HS-5 (cell line): ENCODE measurements at regions not wholly inside any gene's neighbourhood (a gene's known extent, or its start where the extent isn't known, plus 50 kb on each side); places are given as distances from the start of the nearest gene placed in this dataset.
"Not testable (repeated sequence)": the region's sequence is repeated elsewhere in the genome, so short reads cannot be mapped to it uniquely, and the experiment has no call there.

Source experiments
- DNase-seq: peaks from one replicate; pipeline ENCODE4 v3.0.0-alpha.2; 2012; ENCODE audit warnings: low read depth

DNA sequence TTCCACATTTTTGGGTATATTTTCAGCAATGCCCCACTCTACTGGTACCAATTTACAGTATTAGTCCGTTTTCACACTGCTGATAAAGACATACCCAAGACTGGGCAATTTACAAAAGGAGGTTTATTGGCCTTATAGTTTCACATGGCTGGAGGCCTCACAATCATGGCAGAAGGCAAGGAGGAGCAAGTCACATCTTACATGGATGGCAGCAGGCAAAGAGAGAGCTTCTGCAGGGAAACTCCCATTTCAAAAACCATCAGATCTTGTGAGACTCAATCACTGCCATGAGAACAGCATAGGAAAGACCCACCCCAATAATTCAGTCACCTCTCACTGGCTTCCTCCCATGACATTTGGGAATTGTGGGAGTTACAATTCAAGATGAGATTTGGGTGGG lies 722.9 kb downstream of the NTRK3 start:
- not testable (repeated sequence) for DNase-seq

DNA sequence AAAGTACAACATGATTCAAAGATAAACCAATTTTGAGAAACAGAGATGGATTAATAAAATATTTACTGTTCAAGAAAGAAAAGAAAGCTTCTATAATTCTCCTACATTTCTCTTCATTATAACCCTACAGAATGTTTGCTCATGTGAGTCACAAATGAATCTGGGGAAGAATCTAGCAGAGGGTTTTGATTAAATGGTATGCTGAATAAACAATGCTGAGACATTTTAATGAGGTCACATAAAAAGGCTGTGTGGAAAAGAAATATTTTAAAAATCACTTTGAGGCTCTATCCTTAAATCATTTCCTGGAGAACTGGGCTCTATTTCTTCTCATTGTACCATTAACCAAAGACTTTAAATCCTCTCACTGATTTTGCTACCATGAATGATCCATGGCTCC lies 727.7 kb downstream of the NTRK3 start:
- DNase-seq, result peak; percentile 32

- DNase-seq, result no peak
These were observed 728.7 kb downstream of the NTRK3 start for GRCh38 chr15:87527875-87528274.

DNA sequence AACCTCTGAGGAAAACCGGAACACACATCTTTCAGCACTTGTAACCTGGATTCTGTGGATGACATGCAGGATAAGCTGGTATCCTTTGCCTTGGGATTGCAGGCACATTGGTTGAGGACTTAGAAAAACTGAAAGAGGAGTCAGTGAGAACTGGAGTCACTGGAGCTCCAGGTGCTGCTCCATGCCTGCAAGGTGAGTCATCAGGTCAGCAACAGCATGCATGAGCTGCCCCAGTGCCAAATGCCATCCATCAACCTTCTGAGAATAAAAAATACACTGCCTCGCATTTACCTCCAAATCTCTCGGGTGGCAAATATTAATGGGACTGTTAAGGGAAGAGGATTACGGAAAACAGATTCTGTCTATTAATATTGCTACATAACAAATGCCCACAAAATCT lies 729.1 kb downstream of the NTRK3 start:
- no peak for DNase-seq

GRCh38 chr15:87523516-87523915 lies 733.0 kb downstream of the NTRK3 start:
- no peak for DNase-seq

DNA sequence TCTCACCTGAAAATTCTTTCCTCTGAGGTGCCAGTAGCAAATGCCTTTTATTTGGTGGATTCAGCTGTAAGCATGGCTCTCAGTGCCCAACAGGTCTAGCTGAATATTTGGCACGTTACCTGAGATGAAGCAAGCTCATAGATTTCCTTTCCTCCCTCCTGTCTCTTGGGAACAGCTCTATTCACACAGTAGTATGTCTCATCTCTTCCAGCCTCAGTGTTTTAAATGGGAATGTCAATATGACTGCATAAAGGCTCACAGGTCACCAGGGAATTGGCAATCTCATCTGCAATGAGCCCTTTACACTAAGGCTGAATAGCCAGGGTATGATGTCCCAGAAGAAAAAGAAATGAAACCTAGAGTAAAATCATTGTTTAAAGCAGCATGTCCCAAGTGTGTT lies 733.5 kb downstream of the NTRK3 start:
- no peak for DNase-seq

DNA sequence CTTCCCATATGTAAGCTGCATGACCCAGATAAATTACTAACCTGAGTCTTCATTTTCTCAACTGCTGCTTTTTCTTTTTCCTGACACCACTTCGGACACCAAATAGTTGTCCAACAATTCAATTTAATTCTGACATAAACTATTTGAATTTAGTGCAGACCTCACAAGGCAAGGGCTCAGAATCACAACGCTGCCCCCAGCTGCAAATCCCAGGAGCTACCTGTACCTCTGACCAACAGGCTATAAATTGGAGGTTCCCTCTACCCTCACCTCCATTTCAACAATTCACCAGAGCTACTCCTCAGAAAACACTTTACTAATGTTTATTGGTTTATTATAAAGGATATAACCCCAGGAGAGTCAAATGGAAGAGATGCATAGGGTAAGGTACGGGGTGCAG lies 737.6 kb downstream of the NTRK3 start:
- no peak for DNase-seq

DNA sequence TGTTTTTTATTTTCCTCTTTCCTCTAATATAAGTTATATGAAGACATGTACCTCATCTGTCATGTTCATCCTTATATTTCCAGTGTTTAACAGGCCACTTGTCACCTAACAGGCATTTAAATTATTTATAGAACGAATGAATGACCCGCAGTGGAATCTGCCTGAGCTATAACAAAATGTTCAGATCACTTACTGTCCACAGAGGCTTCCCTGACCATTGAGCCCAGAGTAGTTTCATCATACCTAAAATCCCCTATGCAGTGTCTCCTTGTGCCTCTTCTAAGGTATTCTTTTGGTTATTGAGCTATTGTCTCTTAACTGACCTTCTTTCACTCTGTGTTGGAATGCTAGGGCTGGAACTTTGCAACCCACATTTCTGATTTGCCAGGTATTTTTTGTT lies 748.5 kb downstream of the NTRK3 start:
- no peak for DNase-seq

DNA sequence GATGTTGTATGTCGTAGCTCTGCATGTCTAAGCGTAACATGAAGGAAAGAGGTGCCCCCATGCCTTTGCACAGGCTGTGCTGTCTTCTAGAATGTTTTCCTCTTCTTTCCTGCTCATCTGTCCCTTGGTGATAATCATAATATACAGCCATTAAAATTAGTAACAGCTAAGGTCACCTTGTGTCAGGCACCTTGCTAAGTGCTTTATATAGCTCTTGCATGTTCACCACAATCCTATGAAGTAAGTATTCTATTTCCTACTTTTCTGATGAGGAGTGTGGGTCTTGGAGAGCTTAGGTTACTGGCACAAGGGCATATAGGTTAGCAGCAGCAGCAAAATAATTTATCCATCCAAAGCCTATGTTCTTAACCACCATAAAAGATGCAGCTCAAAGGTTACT lies 754.4 kb downstream of the NTRK3 start:
- no peak for DNase-seq

DNA sequence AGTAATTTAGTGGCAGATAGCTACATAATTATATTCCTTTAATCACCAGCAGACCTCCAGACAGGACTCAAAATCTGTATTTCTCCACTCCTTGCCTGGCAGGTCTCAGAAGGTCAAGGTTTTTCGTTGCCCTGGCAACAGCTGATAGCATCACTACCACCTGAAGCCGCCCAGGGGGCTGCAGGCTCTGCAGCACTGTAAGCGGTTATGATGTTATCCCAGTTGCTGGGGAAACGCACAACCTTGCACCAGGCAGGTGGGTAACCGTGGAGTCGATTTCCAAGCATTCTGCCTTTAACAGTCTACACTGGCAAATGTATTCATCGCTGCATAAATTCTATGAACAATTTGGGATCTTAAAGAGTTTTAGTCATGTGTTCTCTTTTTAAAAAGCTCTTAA lies 756.3 kb downstream of the NTRK3 start:
- DNase-seq, result no peak

- DNase-seq, result peak; percentile 56
These were observed 758.0 kb downstream of the NTRK3 start for GRCh38 chr15:87498560-87498959.

DNA sequence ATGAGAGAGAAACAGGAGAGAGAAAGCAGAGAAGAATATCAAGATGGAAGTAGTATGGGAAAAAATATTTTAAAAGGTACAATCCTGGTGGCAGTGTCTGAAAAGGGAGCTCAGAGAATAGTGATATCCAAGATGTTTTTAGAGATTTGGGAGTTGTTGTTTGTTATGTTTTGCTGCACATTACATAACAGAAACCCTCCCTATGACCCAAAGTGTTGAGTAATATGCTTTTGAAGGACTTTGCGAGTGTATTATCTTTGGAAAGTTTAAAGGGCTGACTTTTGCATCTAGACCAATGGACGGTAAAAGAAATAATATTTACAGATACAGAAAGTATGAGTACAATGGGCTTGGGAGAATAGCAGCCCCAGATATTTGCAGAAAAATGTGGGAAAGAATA lies 759.7 kb downstream of the NTRK3 start:
- DNase-seq, result no peak

GRCh38 chr15:87496109-87496508 lies 760.4 kb downstream of the NTRK3 start:
- DNase-seq, result no peak

- DNase-seq, result no peak
These were observed 762.7 kb downstream of the NTRK3 start for GRCh38 chr15:87493803-87494202.

- DNase-seq, result no peak
These were observed 764.2 kb downstream of the NTRK3 start for GRCh38 chr15:87492321-87492720.

DNA sequence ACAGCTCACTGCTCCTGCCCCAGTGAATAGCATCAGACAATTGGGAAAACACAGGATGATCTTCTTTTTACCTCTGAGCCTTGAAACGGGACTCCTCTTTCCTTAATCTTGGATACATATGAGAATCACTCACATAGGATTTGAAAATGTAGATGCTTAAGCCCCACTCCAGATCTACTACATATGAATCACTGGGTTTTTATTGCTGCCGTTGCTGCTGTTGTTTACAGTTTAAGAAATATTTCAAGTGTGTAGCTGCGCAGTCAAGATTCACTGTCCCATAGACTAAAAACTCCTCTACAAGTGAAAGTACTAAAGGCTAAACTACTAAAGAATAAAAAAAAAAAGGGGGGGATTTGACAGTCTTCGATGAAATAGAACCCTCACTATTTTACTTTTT lies 765.9 kb downstream of the NTRK3 start:
- no peak for DNase-seq

DNA sequence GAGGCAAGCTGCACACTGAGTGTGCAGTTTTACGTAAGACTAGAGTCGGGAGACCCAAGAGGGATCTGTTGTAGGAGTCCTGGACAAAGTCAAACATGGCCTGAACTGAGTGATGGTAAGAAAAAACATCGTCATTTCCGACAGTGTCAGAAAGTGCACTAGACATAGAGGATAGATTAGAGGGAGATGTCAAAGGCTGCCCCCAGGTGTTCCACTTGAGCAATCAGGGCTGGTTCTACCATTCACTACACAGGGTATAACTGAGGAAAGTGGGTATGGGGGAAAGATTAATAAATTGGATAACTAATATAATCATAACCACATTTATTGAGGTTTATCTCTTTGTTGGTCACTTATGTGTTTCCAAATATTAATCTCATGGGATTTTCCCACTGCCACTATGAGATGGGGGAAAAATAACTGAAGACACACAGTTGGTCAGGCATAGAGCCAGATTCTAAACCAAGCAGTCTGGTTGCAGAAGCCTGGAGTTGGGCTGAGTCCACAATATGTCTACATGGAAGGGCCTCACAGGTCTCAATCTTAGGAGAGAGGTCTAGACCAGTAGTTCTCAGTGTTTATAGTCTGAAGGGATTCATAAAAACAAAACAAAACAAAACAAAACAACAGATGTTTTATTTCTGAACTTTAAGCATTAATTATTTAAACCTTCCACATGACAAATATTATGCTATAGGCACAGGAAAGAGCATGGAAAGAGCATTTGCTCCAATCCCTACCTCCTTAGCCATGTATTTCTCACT lies 766.5 kb downstream of the NTRK3 start:
- no peak for DNase-seq

DNA sequence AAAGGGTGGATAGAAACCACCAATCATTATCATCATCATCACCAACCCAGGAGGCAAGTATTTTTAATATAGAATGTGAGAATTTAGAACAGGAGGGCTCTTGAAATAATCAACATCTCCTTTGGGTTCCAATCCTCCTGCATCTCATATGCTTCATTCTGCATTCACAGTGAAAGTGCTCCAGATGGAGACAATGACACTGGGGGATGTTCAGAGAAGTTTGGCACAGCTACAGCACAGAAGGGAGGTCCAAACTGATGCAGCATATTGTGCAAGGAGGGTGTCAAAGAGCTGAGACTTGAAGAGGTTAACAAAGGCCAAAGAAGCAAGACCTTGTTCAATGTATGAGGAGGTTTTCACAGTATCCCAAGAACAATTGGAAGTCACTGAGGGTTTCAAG lies 767.1 kb downstream of the NTRK3 start:
- no peak for DNase-seq

DNA sequence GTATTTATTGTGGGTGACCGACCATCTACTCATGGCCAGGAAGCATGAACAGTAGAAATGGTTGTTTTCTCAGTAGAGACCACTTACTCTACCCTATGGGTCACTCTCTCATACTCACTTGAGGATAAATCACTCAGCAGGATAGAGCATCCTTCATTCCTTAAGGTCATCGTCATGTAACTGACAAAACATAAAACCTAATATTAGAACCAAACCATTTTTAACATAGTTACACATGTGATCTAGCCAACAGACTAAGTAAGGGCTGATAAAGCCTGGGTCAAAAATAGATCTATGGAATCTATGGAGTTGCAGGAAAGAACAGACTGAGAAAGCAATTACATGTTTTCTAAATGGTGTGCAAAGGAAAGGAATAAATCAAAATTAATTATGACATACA lies 769.1 kb downstream of the NTRK3 start:
- no peak for DNase-seq

DNA sequence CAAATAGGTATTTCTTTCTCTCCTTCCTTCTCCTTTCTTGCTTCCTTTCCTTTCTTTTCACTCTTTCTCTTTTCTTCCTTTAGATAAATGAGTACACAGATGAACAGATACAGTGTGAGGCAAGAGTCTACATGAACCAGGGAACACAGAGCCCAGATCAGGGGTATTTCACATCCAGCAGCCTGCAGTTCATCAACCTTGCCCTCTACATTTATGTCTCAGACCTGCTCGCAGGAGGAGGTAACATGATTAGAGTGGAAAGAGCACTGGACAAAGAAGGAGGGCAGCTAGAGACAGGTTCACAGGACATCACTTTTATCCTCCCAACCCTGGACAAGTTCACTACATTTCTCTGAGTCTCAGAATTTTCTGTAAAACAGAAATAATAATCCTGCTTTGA lies 773.1 kb downstream of the NTRK3 start:
- DNase-seq, result no peak

- no peak for DNase-seq
These were observed 775.4 kb downstream of the NTRK3 start for GRCh38 chr15:87481126-87481525.

GRCh38 chr15:87478687-87479072 lies 777.9 kb downstream of the NTRK3 start:
- no peak for DNase-seq

GRCh38 chr15:87477737-87478686 lies 778.5 kb downstream of the NTRK3 start:
- no peak for DNase-seq
